ENCODE measurements at regions not wholly inside any gene's neighbourhood (a gene's known extent, or its start where the extent isn't known, plus 50 kb on each side); places are given as distances from the start of the nearest gene placed in this dataset.

- TF ChIP-seq SRF (IDR thresholded peaks at IDR 0.05; ENCODE audit: low read depth) = no peak
- no peak for TF ChIP-seq SP1 (IDR thresholded peaks at IDR 0.05; ENCODE audit: low read depth)
- TF ChIP-seq POLR2AphosphoS5 (IDR thresholded peaks at IDR 0.05; ENCODE audit: low read depth, low read length) = no peak
- TF ChIP-seq, protein P1, sequence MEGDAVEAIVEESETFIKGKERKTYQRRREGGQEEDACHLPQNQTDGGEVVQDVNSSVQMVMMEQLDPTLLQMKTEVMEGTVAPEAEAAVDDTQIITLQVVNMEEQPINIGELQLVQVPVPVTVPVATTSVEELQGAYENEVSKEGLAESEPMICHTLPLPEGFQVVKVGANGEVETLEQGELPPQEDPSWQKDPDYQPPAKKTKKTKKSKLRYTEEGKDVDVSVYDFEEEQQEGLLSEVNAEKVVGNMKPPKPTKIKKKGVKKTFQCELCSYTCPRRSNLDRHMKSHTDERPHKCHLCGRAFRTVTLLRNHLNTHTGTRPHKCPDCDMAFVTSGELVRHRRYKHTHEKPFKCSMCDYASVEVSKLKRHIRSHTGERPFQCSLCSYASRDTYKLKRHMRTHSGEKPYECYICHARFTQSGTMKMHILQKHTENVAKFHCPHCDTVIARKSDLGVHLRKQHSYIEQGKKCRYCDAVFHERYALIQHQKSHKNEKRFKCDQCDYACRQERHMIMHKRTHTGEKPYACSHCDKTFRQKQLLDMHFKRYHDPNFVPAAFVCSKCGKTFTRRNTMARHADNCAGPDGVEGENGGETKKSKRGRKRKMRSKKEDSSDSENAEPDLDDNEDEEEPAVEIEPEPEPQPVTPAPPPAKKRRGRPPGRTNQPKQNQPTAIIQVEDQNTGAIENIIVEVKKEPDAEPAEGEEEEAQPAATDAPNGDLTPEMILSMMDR (IDR thresholded peaks at IDR 0.05 in 2 of 3, conservative IDR thresholded peaks at IDR 0.05 in 1 of 3; ENCODE audit: borderline replicate concordance in 1 of 3, insufficient read depth in 1 of 3, low read depth in 2 of 3, low read length in 2 of 3) = no peak
- no peak for TF ChIP-seq ELF1 (IDR thresholded peaks at IDR 0.05; ENCODE audit: borderline replicate concordance, low read depth)
These were observed 1432.5 kb downstream of the BRD1 start for GRCh38 chr22:48395201-48395600.
